HG02981 (cell line): ENCODE measurements at regions not wholly inside any gene's neighbourhood (a gene's known extent, or its start where the extent isn't known, plus 50 kb on each side); places are given as distances from the start of the nearest gene placed in this dataset.
"Not testable (repeated sequence)": the region's sequence is repeated elsewhere in the genome, so short reads cannot be mapped to it uniquely, and the experiment has no call there.

Experiments
- ATAC-seq: cut with Tn5 transposase; IDR thresholded peaks from one replicate; pipeline ENCODE4 v1.9.1; 2021; ENCODE audit warnings: mild to moderate bottlenecking, moderate library complexity; ENCODE audit not compliant: unreplicated experiment

DNA sequence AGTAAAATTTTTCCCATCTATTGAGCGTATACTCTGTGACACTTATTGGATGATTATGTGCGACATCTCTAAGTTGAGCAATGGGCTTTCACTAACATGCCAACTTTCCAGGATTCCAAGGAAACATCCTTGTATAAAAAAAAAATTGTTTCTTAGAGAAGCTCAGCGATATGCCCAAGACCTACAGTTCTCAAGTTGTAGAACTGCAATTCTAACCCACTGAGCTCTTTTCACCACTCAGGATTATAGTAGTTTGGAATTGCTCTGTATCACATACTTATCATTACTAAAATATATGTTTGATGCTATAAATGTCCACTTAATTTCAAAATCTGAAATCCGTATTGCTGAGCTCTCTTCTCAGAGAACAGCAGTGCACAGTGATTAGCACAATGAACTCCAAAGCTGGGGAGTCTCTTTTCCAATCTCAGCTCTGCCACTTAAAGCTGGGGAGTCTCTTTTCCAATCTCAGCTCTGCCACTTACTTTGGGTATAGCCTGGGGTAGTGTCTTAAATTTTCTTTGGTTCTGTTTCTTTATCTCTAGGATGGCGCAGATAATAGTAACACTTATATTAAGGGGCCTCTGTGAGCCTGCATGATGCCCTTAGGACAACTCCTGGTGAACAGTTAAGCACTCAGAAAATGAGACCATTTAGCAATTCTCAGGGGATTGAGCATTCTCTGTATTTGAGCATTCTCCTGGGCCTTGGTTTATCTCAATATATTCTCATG, 1722.2 kb upstream of the AGA start:
- ATAC-seq, result no peak

GRCh38 chr4:179165000-179165738, 1722.9 kb upstream of the AGA start:
- ATAC-seq, result no peak

DNA sequence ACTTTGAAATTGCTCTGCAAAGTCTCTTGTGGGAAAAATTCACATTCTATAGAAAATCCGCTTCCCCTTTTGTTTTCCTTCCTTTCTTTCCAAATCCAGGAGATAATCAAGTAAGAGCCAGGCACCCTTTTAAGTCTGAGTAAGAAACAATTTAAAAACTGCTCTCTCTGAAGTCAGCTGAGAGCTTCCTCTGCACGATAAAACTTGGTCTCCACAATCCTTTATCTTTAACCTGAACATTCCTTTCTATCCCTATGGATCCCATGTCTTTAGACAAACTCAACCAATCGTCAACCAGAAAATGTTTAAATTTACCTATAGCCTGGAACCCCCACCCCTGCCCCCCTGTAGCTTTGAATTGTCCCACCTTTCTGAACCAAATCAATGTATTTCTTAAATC, 1723.6 kb upstream of the AGA start:
- no peak for ATAC-seq

DNA sequence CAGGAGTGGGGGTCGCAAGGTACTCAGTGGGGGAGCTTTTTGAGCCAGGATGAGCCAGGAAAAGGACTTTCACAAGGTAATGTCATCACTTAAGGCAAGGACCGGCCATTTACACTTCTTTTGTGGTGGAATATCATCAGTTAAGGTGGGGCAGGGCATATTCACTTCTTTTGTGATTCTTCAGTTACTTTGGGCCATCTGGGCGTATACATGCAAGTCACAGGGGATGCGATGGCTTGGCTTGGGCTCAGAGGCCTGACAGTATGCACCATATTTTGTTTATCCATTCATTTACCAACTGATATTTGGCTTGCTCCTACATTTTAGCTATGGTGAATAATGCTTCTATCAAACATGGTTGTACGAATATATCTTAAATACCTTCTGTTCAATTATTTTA, 1728.1 kb upstream of the AGA start:
- ATAC-seq, result not testable (repeated sequence)

DNA sequence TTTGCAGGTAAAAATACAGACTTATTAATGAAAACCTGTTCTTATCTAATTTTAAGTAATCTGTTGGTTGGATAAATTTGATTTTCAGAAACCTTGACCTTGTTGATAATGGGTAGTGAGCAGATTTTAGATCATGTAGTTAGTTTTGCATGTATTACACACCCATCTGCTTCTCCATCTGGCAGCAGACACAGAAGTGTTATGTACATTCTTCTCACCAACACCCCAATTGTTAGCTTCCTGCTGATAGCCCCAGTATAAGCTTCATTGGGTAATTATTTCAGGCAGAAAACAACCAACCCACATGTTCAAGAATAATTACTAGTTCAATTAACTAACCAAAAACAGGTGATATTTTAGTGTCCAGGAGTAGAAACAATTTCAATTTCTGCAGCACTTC, 1740.5 kb upstream of the AGA start:
- ATAC-seq, result no peak

- no peak for ATAC-seq
Measured at GRCh38 chr4:179195887-179196286, 1753.7 kb upstream of the AGA start.

DNA sequence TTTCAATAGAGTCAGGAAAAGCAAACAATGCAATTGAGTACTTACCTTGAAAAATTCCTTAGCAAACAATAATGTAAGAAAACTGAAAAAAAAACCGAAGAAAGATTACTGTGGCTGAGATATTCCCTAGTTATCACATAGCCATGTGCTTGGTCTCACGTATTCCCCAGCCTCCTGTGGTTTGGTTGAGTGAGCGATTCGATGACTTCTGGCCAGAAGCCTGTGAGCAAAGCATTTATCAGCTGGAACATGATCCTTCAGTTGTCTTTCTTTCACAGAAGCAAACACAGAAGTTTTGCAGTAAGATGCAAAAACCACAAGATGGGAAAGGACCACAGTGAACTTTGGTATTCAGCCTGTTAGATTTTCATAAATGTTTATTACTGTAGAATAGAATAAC, 1754.3 kb upstream of the AGA start:
- no peak for ATAC-seq

GRCh38 chr4:179200681-179201080, 1758.4 kb upstream of the AGA start:
- no peak for ATAC-seq

DNA sequence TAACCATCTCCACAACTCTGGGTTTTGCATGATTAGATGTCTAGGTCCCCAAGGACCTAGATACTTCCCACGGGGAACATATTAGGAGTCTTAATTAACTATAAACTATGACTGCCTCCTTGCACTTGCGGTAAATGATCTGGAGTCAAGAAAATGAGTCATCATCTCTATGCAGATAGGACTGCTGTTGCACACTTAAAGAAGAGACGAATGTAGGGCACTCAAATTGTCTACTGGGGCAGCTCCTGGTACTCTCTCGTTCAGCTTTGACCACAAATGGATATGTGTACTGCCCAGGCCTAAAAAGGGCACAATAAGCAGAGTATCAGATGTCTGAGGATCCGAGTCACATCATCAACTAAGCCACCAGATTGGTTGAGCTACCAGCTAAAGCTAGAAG, 1783.4 kb upstream of the AGA start:
- no peak for ATAC-seq

DNA sequence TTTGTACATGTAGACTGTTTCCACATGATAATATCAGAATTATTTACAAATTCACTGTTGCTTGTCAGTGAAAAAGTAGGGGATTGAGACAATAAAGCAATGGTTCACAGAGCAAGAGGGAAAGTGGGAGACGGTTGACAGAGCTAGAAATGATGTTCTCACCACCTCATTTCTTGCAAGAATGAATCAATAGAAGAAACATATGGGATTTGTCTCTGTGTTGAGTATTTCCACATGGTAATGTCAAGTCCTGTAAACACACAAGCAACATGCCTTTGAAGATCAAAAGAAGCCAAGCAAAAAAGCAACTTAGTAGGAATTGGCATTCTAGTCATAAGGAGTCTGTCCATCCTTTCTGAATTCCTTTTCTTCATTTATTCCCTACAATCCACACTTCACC, 1806.6 kb upstream of the AGA start:
- ATAC-seq, result no peak

DNA sequence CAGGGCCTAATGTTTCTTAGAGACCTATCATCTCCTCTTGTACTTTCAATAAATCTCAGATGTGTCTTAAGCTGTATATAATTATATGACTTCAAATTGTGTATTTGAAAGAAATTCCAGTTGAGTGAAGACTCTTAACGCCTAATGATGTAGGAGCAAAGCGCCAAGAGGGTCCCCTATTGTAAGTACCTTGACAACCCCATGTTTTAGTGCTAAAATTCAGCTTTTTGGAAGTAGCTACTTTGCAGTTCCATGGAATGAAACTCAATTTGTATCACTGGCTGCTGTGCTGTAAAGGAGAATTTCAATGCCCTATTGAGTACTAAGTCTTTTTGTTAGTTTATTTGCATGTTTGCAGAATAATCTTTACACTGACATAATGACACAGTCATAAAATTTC, 1826.6 kb upstream of the AGA start:
- ATAC-seq, result no peak

DNA sequence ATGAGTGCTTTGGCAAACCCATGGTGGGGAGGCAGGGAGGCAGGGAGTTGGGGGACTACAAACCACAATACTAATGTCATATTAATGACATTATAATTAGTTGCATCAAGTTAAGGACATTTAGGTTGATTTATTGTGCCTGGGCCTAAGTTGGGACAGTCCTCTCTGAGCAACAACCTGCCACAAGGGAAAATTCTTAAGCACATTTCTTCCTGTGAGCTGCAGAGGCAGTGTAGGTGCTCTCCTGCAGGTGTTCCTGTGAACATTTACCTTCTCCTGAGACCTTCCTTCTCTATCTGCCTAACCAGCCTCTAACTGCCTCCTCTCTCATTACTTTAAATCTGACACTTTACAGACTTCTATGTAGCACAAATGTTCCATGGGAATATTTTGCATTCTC, 1830.0 kb upstream of the AGA start:
- no peak for ATAC-seq

DNA sequence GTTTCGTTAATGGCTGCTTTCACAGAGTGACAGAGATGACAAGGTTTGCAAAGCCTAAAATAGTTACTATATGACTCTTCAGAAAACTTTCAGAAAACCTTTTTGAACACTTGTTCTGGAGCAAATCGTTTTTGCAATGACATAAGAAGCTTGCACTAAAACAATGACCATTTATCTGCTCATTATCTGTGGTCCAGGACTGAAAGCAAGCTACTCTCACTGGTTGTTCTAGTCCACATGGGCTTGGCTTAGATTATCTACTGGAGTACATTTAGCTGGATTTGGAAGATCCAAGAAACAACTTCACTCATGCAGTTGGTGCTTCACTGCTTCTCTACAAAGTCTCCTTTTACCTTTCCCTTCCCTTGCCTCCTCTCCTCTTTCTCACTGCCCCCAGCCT, 1836.4 kb upstream of the AGA start:
- ATAC-seq, result no peak

GRCh38 chr4:179285696-179286095, 1843.5 kb upstream of the AGA start:
- ATAC-seq, result no peak

DNA sequence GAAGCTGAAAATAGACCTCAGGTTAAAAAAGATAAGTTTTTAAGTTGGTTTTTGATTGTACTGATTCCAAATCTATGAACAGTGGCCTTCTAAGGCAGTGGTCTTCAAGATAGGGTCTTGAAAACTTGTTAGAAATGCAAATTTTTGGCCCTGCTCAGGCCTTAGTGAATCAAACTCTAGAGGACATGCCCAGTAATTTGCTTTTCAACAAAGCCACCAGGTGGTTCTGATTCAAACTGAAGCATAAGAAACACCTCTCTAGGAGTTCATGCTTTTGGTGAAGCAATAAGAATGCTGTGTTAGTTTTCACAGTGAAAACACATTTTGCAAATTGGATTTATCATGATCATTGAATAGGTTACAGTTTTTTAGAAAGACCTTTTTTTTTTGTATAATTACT, 1849.4 kb upstream of the AGA start:
- ATAC-seq, result no peak

DNA sequence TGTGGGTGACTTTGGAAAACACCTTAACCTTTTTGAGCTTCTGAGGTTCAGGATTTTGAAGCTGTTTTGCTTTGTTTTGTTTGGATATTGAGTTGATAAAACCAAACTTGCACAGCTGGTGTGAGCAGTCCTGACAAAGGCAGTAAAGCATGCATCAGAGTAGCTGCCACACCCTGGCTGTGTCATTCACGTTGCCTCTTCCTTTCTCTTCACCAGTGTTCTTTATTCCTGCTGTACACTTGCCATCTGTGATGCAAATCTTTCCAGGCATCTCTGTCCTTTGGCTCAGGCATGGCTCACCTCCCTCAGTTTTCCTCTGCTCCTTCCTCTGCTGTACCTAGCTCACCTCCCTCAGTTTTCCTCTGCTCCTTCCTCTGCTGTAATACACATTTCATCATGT, 1850.2 kb upstream of the AGA start:
- no peak for ATAC-seq

GRCh38 chr4:179307297-179308136, 1865.3 kb upstream of the AGA start:
- ATAC-seq, result peak; percentile 98

GRCh38 chr4:179313823-179314222, 1871.6 kb upstream of the AGA start:
- no peak for ATAC-seq

DNA sequence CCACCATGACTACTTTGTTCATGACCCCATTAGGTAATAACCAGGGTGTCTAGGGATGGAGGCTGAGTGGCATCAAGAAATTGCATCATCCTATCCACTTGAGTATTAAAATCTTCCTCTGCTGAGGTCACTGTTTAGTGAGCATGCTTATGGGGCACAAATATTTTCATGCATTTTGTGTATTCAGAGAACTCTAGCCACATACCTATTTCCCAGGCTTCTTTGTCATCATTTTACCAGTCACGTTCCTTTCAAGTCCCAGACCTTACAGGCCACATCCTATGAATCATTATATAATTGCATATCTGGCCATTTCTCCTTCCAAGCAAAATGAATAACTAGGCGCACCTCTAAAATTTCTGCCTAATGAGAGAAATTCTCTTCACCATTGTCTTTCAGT, 1882.9 kb upstream of the AGA start:
- no peak for ATAC-seq

DNA sequence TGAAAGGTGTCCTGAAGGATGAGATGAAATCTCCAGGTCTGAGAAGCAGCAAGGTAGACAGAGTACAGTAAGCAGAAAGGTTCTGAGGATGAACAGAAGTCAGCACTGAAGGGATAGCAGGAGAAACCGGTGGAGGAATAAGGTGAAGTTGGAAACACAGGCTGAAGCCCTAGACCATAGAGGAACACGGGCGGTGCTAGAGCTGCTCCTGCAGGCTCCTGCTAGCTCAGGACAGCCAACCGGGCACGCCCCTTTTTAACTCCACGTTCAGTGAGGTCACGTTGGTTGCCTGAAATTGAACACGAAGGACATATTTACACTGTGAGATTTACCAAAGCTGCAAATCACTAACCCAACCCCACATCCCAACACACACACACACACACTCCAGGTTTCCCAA, 1886.4 kb upstream of the AGA start:
- ATAC-seq, result no peak

GRCh38 chr4:179331362-179331761, 1889.1 kb upstream of the AGA start:
- no peak for ATAC-seq

GRCh38 chr4:179344861-179345260, 1902.6 kb upstream of the AGA start:
- no peak for ATAC-seq
